GM12878 (cell line): ENCODE measurements at regions not wholly inside any gene's neighbourhood (a gene's known extent, or its start where the extent isn't known, plus 50 kb on each side); places are given as distances from the start of the nearest gene placed in this dataset.

Source experiments
- ATAC-seq: fragments of 200-7000 bp; cut with Tn5 transposase; 3 replicates; pipeline ENCODE4 v1.9.1; 2020; ENCODE audit warnings: mild to moderate bottlenecking, moderate library complexity
- BruUV-seq: library from RNA; stranded (reverse); fragments of 400-500 nt; replicated peaks from 2 replicates; lab custom pipeline; 2021; lab: Mats Ljungman, UMichigan
- CTCF ChIA-PET: fragments of 300-600 bp; sonication (Branson Sonifier 250); formaldehyde crosslinking; extraction: SDS; loops from one replicate; lab custom pipeline; 2021; ENCODE audit warnings: inconsistent platforms; lab: Yijun Ruan, JAX
- POLR2A ChIA-PET: fragments of 350-600 bp; formaldehyde crosslinking; extraction: SDS; loops from one replicate; lab custom pipeline; 2021; ENCODE audit warnings: inconsistent platforms; lab: Charles Lee
- RAD21 ChIA-PET: fragments of 300-600 bp; sonication (Branson Sonifier 250); formaldehyde crosslinking; loops from one replicate; lab custom pipeline; 2023; ENCODE audit warnings: antibody characterized with exemption; ENCODE audit not compliant: unreplicated experiment; lab: Charles Lee
- SMC1A ChIA-PET: fragments of 300-600 bp; sonication (Branson Sonifier 250); formaldehyde crosslinking; loops from one replicate; lab custom pipeline; 2023; ENCODE audit not compliant: unreplicated experiment, uncharacterized antibody; lab: Charles Lee
- DNase-seq: peaks from one replicate; pipeline ENCODE4 v3.0.0-alpha.2; 2011; ENCODE audit warnings: low read depth, low spot score
- FAIRE-seq: peaks from 3 replicates; lab custom pipeline; 2011; peaks lifted over from hg19 to GRCh38; lab: Jason Lieb, UNC
- H2AFZ ChIP-seq: 2 replicates; pipeline ENCODE4 v1.6.0; 2011; ENCODE audit warnings: low read depth, low read length, control low read depth; ENCODE audit not compliant: control insufficient read depth
- H3K27ac ChIP-seq: 2 replicates; pipeline ENCODE4 v1.5.1; 2011; ENCODE audit warnings: control low read depth; ENCODE audit not compliant: control insufficient read depth, insufficient read depth
- H3K27me3 ChIP-seq, 2 experiments: replicated peaks in 1 of 2; 2 replicates each; pipeline versions ENCODE4 v1.6.0 to v1.6.1; 2011; ENCODE audit warnings: low read length in 1 of 2; ENCODE audit not compliant: control insufficient read depth in 2 of 2, insufficient read depth in 2 of 2
- H3K36me3 ChIP-seq, 2 experiments: 2 replicates each; pipeline ENCODE4 v1.5.1; 2011; ENCODE audit warnings: low read length in 1 of 2; ENCODE audit not compliant: control insufficient read depth in 2 of 2, insufficient read depth in 2 of 2
- H3K4me1 ChIP-seq: 2 replicates; pipeline ENCODE4 v1.6.1; 2011; ENCODE audit warnings: mild to moderate bottlenecking, low read length, moderate library complexity, mixed read lengths; ENCODE audit not compliant: control insufficient read depth, insufficient read depth
- H3K4me2 ChIP-seq: 2 replicates; pipeline ENCODE4 v1.6.0; 2011; ENCODE audit warnings: control low read depth; ENCODE audit not compliant: control insufficient read depth, insufficient read depth
- H3K4me3 ChIP-seq: fragments of 200-600 bp; sonication (generic); 2 replicates; pipeline ENCODE4 v1.5.1; 2016
- H3K79me2 ChIP-seq: 2 replicates; pipeline ENCODE4 v1.6.0; 2011; ENCODE audit warnings: low read length; ENCODE audit not compliant: control insufficient read depth, insufficient read depth
- H3K9ac ChIP-seq: 2 replicates; pipeline ENCODE4 v1.8.0; 2011; ENCODE audit warnings: low read length, control low read depth, mixed read lengths; ENCODE audit not compliant: control insufficient read depth, insufficient read depth
- H3K9me3 ChIP-seq: replicated peaks from 3 replicates; pipeline ENCODE4 v1.5.1; 2011; ENCODE audit warnings: mild to moderate bottlenecking, low read length; ENCODE audit not compliant: control insufficient read depth, insufficient read depth
- H4K20me1 ChIP-seq: 2 replicates; pipeline ENCODE4 v1.6.0; 2011; ENCODE audit not compliant: control insufficient read depth, insufficient read depth
- BACH1 ChIP-seq: fragments of 450-650 bp; IDR thresholded peaks from 2 replicates; pipeline ENCODE4 v1.6.1; 2017; ENCODE audit warnings: mild to moderate bottlenecking, borderline replicate concordance
- BMI1 ChIP-seq: fragments of 450-650 bp; IDR thresholded peaks from 2 replicates; pipeline ENCODE4 v1.6.1; 2016; ENCODE audit warnings: mild to moderate bottlenecking, moderate library complexity, borderline replicate concordance
- CBFB ChIP-seq: IDR thresholded peaks from 2 replicates; pipeline ENCODE4 v1.6.1; 2016; ENCODE audit warnings: antibody characterized with exemption, low read depth
- EED ChIP-seq: sonication (generic); IDR thresholded peaks from 2 replicates; pipeline ENCODE4 v1.6.1; 2016; ENCODE audit warnings: antibody characterized with exemption, low read depth
- MXI1 ChIP-seq: fragments of 150-350 bp; IDR thresholded peaks from 2 replicates; pipeline ENCODE4 v1.6.1; 2011; ENCODE audit warnings: low read depth, mild to moderate bottlenecking, inconsistent platforms, low read length, improper control_type of control experiment
- RAD51 ChIP-seq: fragments of 450-650 bp; IDR thresholded peaks from 2 replicates; pipeline ENCODE4 v1.6.1; 2016; ENCODE audit warnings: moderate library complexity, mild to moderate bottlenecking, inconsistent platforms
- SREBF2 ChIP-seq: IDR thresholded peaks from 2 replicates; pipeline ENCODE4 v1.6.1; 2012; ENCODE audit warnings: mild to moderate bottlenecking, low read length
- ZNF207 ChIP-seq: fragments of 450-650 bp; IDR thresholded peaks from 2 replicates; pipeline ENCODE4 v1.6.1; 2014; ENCODE audit warnings: antibody characterized with exemption, mild to moderate bottlenecking, borderline replicate concordance
- ZZZ3 ChIP-seq: IDR thresholded peaks from 2 replicates; pipeline ENCODE4 v1.6.1; 2011; ENCODE audit warnings: low read depth; ENCODE audit not compliant: control insufficient read depth, insufficient read length
- WGBS: methylation state at CpG from one replicate; pipeline ENCODE4 v1.1.6; 2016; ENCODE audit warnings: low lambda C conversion rate; ENCODE audit not compliant: insufficient replicate concordance, insufficient coverage; ENCODE audit errors: missing lambda C conversion rate; 5-methylcytosine and 5-hydroxymethylcytosine counted together
- in situ Hi-C: fragments of 300-500 bp; cut with MboI; formaldehyde crosslinking; loops from 9 replicates; pipeline ENCODE4 v1.14.3; 2018; ENCODE audit warnings: mixed read lengths
- intact Hi-C: fragments of 100-400 bp; cut with micrococcal nuclease; formaldehyde crosslinking; loops from one replicate; pipeline ENCODE4 v1.14.2; 2022; ENCODE audit not compliant: unreplicated experiment
- TF ChIP-seq, protein P1 (sequence below): fragments of 450-650 bp; IDR thresholded peaks from 2 replicates; pipeline ENCODE4 v1.6.1; 2017; ENCODE audit warnings: mild to moderate bottlenecking, moderate library complexity
- TF ChIP-seq, protein P2 (sequence below): fragments of 450-650 bp; IDR thresholded peaks from 2 replicates; pipeline ENCODE4 v1.6.1; 2016; ENCODE audit warnings: mild to moderate bottlenecking
- TF ChIP-seq, protein P3 (sequence below): fragments of 450-650 bp; IDR thresholded peaks from 2 replicates; pipeline ENCODE4 v1.6.1; 2017; ENCODE audit warnings: antibody characterized with exemption, mild to moderate bottlenecking, moderate library complexity
- TF ChIP-seq, protein P4 (sequence below): fragments of 450-650 bp; IDR thresholded peaks from 2 replicates; pipeline ENCODE4 v1.6.1; 2016; ENCODE audit warnings: mild to moderate bottlenecking

DNA sequence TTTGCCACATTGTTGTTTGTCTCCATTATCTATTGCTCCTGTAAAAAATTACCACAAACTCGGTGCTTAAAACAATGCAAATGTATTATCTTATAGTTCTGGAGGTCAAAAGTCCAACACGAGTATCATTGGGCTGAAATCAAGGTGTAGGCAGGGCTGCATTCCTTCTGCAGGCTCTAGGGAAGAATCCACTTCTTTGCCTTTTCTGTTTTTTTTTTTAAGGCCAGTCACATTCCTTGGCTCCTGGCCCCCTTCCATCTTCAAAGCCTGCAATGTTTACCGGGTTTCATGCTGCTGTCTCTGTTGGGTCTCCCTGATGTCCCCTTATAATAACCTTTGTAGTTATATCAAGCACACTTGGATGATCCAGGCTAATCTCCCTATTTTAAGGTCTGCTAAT, 212.7 kb downstream of the PTBP2 start (continued):
- TF ChIP-seq SREBF2: no peak
- TF ChIP-seq, protein P1, sequence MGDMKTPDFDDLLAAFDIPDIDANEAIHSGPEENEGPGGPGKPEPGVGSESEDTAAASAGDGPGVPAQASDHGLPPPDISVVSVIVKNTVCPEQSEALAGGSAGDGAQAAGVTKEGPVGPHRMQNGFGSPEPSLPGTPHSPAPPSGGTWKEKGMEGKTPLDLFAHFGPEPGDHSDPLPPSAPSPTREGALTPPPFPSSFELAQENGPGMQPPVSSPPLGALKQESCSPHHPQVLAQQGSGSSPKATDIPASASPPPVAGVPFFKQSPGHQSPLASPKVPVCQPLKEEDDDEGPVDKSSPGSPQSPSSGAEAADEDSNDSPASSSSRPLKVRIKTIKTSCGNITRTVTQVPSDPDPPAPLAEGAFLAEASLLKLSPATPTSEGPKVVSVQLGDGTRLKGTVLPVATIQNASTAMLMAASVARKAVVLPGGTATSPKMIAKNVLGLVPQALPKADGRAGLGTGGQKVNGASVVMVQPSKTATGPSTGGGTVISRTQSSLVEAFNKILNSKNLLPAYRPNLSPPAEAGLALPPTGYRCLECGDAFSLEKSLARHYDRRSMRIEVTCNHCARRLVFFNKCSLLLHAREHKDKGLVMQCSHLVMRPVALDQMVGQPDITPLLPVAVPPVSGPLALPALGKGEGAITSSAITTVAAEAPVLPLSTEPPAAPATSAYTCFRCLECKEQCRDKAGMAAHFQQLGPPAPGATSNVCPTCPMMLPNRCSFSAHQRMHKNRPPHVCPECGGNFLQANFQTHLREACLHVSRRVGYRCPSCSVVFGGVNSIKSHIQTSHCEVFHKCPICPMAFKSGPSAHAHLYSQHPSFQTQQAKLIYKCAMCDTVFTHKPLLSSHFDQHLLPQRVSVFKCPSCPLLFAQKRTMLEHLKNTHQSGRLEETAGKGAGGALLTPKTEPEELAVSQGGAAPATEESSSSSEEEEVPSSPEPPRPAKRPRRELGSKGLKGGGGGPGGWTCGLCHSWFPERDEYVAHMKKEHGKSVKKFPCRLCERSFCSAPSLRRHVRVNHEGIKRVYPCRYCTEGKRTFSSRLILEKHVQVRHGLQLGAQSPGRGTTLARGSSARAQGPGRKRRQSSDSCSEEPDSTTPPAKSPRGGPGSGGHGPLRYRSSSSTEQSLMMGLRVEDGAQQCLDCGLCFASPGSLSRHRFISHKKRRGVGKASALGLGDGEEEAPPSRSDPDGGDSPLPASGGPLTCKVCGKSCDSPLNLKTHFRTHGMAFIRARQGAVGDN: no peak
- no peak for TF ChIP-seq ZNF207
- TF ChIP-seq, all 136 proteins: peak for 0

DNA sequence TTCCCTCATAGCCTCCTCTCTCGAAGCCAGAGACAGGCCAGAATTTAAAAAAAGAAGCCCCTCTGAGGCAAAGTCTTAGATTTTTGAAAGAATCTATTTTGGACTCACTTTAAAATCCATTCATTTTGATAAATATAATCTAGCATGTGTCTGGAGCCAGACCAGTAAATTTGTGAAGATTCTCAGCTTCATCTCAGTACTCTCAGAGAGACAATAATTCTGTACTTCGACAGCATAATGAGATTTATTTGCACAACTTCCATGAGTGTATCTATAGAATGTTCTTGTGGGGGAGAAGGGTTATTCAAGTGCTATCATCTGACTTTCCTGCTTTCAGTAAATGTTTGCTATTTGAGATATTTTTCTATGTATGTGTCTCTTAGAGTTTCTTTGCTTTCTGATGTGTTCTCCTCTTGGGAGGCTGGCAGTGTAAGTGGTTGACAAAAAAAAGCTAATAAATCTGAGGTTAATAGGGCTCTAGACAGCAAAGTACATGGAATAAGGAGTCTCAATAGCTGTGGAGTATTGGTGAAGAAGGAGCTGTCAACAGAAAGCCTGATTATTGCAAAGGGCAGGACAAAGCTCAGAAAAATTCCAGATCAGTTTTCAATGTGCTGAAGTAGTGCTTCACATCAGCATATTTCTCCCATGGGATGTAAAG, 223.0 kb downstream of the PTBP2 start:
- ChIA-PET SMC1A (interaction anchor here (0.7 to 2.1 kb wide), 6 partner anchors 9 to 158 kb away, joined by 3 to 5 read pairs (median 3); no protein-coding TSS in a partner anchor), POLR2A (no interaction called here)

More for the DNA sequence above, 223.0 kb downstream of the PTBP2 start:
- no peak for ATAC-seq
- no peaks in the 10 kb centered on the region for H3K36me3 ChIP-seq
- H3K4me1 ChIP-seq: no peaks in the 10 kb centered on the region
- in situ Hi-C loops: no loop called here
- H3K9me3 ChIP-seq: no peaks in the 10 kb centered on the region
- no peaks in the 10 kb centered on the region for H4K20me1 ChIP-seq
- no TSS peak for BruUV-seq
- H3K27me3 ChIP-seq: no peaks in the 10 kb centered on the region; a peak in 1 of 4 replicates
- H3K9ac ChIP-seq: no peak overlapping the region
- TF ChIP-seq, protein P2, sequence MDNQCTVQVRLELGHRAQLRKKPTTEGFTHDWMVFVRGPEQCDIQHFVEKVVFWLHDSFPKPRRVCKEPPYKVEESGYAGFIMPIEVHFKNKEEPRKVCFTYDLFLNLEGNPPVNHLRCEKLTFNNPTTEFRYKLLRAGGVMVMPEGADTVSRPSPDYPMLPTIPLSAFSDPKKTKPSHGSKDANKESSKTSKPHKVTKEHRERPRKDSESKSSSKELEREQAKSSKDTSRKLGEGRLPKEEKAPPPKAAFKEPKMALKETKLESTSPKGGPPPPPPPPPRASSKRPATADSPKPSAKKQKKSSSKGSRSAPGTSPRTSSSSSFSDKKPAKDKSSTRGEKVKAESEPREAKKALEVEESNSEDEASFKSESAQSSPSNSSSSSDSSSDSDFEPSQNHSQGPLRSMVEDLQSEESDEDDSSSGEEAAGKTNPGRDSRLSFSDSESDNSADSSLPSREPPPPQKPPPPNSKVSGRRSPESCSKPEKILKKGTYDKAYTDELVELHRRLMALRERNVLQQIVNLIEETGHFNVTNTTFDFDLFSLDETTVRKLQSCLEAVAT: no peak
- TF ChIP-seq, protein P3, sequence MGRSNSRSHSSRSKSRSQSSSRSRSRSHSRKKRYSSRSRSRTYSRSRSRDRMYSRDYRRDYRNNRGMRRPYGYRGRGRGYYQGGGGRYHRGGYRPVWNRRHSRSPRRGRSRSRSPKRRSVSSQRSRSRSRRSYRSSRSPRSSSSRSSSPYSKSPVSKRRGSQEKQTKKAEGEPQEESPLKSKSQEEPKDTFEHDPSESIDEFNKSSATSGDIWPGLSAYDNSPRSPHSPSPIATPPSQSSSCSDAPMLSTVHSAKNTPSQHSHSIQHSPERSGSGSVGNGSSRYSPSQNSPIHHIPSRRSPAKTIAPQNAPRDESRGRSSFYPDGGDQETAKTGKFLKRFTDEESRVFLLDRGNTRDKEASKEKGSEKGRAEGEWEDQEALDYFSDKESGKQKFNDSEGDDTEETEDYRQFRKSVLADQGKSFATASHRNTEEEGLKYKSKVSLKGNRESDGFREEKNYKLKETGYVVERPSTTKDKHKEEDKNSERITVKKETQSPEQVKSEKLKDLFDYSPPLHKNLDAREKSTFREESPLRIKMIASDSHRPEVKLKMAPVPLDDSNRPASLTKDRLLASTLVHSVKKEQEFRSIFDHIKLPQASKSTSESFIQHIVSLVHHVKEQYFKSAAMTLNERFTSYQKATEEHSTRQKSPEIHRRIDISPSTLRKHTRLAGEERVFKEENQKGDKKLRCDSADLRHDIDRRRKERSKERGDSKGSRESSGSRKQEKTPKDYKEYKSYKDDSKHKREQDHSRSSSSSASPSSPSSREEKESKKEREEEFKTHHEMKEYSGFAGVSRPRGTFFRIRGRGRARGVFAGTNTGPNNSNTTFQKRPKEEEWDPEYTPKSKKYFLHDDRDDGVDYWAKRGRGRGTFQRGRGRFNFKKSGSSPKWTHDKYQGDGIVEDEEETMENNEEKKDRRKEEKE: no peak
- TF ChIP-seq RAD51 (no peak), BACH1 (no peak), EED (no peak), MXI1 (no peak), CBFB (no peak), BMI1 (no peak), ZZZ3 (no peak)
- TF ChIP-seq, protein P4, sequence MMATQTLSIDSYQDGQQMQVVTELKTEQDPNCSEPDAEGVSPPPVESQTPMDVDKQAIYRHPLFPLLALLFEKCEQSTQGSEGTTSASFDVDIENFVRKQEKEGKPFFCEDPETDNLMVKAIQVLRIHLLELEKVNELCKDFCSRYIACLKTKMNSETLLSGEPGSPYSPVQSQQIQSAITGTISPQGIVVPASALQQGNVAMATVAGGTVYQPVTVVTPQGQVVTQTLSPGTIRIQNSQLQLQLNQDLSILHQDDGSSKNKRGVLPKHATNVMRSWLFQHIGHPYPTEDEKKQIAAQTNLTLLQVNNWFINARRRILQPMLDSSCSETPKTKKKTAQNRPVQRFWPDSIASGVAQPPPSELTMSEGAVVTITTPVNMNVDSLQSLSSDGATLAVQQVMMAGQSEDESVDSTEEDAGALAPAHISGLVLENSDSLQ: no peak
- TF ChIP-seq, all 136 proteins: peak for 0
- intact Hi-C loops: loop anchor here (5.0 kb wide), 1 partner anchor 47 kb away; no protein-coding TSS in a partner anchor
- WGBS: 0% methylated on average over 2 of the region's 2 CpGs
- no peak overlapping the region for H3K4me2 ChIP-seq
- H3K79me2 ChIP-seq: no peaks in the 10 kb centered on the region
- ChIA-PET RAD21 (interaction anchor here (1.0 to 1.7 kb wide), 2 partner anchors 9 to 11 kb away, joined by 3 to 4 read pairs; no protein-coding TSS in a partner anchor), CTCF (interaction anchor here (0.8 to 1.0 kb wide), 2 partner anchors 18 to 72 kb away, joined by 3 to 4 read pairs; no protein-coding TSS in a partner anchor)
- no peak overlapping the region for H3K4me3 ChIP-seq
- FAIRE-seq (no peak), DNase-seq (no peak)
- H3K27ac ChIP-seq: no peak overlapping the region
- no peak overlapping the region for H2AFZ ChIP-seq
